Lung (tissue), 11 donors: ENCODE measurements at regions not wholly inside any gene's neighbourhood (a gene's known extent, or its start where the extent isn't known, plus 50 kb on each side); places are given as distances from the start of the nearest gene placed in this dataset.

Source experiments
- ATAC-seq: fragments of 200-7000 bp; cut with Tn5 transposase; one replicate; pipeline ENCODE4 v1.9.1; 2020; ENCODE audit warnings: moderate number of reproducible peaks; ENCODE audit not compliant: insufficient read depth, low FRiP score
- DNase-seq, 3 donors: peaks; one replicate each; pipeline ENCODE4 v3.0.0-alpha.2; 2013 to 2017
- H3K27ac ChIP-seq, 2 donors: one replicate each; pipeline ENCODE4 v1.5.1; 2013; ENCODE audit warnings: mild to moderate bottlenecking in 2 of 2, moderate library complexity in 2 of 2, control low read depth in 1 of 2, inconsistent platforms in 1 of 2, low read depth in 1 of 2, low read length in 1 of 2
- H3K27me3 ChIP-seq, 3 donors: one replicate each; pipeline ENCODE4 v1.5.1; 2013; ENCODE audit warnings: low read length in 2 of 3; ENCODE audit not compliant: control insufficient read depth in 3 of 3, insufficient read depth in 3 of 3
- H3K36me3 ChIP-seq, 4 donors: one replicate each; pipeline ENCODE4 v1.5.1; 2013; ENCODE audit warnings: low read length in 4 of 4, mild to moderate bottlenecking in 1 of 4, moderate library complexity in 1 of 4; ENCODE audit not compliant: control insufficient read depth in 4 of 4, insufficient read depth in 4 of 4
- H3K4me1 ChIP-seq, 5 donors: one replicate each; pipeline ENCODE4 v1.5.1; 2013; ENCODE audit warnings: low read length in 5 of 5, mild to moderate bottlenecking in 2 of 5, moderate library complexity in 1 of 5; ENCODE audit not compliant: control insufficient read depth in 5 of 5, insufficient read depth in 5 of 5
- H3K4me3 ChIP-seq: one replicate; pipeline ENCODE4 v1.5.1; 2013; ENCODE audit warnings: mild to moderate bottlenecking, control low read depth, moderate library complexity
- H3K9ac ChIP-seq, 2 donors: one replicate each; pipeline ENCODE4 v1.5.1; 2013; ENCODE audit warnings: low read length in 2 of 2, control low read depth in 1 of 2; ENCODE audit not compliant: insufficient read depth in 1 of 2
- H3K9me3 ChIP-seq, 4 donors: one replicate each; pipeline ENCODE4 v1.5.1; 2013; ENCODE audit warnings: low read length in 3 of 4, mild to moderate bottlenecking in 1 of 4, moderate library complexity in 1 of 4; ENCODE audit not compliant: control insufficient read depth in 4 of 4, insufficient read depth in 3 of 4
- WGBS, 2 donors: extraction: QIAGEN DNeasy Blood & Tissue Kit; methylation state at CpG; one replicate each; pipeline ENCODE4 v1.1.7; 2013; 5-methylcytosine and 5-hydroxymethylcytosine counted together
- TF ChIP-seq, protein P1 (sequence below): IDR thresholded peaks from 2 replicates; pipeline ENCODE4 v1.5.1; 2012; ENCODE audit warnings: mild to moderate bottlenecking; ENCODE audit errors: control extremely low read depth, extremely low read depth
- donor health status: control.
- donor health status: control.
- donor health status: Bipolar disorder and iron deficiency.
- donor health status: healthy.
- donor health status: DM: yes; HTN: yes; CAD: no.

DNA sequence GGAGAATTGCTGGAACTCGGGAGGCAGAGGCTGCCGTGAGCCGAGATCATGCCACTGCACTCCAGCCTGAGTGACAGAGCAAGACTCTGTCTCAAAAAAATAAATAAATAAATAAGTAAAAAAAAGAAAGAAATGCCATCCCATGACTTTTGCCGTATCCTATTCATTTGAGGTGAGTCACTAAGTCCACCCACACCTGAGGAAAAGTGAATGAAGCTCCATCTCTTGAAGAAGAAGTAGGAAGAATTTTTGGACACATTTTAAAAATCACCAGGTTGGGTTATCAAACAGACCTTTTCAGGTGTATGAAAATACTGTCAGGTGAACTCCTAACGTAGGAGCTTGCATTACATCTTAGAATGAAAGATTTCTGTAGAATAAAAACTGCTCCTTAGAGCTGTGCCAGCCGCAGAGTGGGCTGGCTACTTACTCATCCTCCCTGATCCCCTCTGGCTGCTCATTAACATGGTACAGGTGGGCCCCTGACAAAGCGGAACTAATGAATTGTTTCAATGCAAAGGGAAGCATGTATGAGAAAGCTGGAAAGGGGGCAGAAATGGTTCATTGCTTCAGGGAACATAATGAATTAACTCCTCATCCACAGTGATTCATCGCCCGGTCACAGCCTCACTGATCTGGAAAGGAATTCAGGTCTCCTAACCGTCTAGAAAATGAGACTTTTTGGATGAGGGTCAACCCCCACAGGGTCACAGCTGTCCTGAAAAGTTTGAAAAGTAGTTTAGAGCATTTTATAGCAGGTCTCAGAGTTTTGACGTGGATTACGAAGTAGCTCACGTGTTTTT is 191.4 kb downstream of the SPP2 start:
- H3K36me3 ChIP-seq: no peaks in the 10 kb centered on the region
- peaks cover 0 to 4% (median 0%) of the 10 kb centered on the region in 4 donors for H3K9me3 ChIP-seq
- peaks cover 0 to 4% (median 0%) of the 10 kb centered on the region in 5 donors for H3K4me1 ChIP-seq
- H3K9ac ChIP-seq: no peak overlapping the region
- TF ChIP-seq, protein P1, sequence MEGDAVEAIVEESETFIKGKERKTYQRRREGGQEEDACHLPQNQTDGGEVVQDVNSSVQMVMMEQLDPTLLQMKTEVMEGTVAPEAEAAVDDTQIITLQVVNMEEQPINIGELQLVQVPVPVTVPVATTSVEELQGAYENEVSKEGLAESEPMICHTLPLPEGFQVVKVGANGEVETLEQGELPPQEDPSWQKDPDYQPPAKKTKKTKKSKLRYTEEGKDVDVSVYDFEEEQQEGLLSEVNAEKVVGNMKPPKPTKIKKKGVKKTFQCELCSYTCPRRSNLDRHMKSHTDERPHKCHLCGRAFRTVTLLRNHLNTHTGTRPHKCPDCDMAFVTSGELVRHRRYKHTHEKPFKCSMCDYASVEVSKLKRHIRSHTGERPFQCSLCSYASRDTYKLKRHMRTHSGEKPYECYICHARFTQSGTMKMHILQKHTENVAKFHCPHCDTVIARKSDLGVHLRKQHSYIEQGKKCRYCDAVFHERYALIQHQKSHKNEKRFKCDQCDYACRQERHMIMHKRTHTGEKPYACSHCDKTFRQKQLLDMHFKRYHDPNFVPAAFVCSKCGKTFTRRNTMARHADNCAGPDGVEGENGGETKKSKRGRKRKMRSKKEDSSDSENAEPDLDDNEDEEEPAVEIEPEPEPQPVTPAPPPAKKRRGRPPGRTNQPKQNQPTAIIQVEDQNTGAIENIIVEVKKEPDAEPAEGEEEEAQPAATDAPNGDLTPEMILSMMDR: no peak
- no peaks in the 10 kb centered on the region for H3K27me3 ChIP-seq
- no peak overlapping the region for H3K4me3 ChIP-seq
- ATAC-seq: no peak
- 88% methylated on average over 13 of the region's 13 CpGs for WGBS, 2 donors
- no peak for DNase-seq
- H3K27ac ChIP-seq: no peak overlapping the region

DNA sequence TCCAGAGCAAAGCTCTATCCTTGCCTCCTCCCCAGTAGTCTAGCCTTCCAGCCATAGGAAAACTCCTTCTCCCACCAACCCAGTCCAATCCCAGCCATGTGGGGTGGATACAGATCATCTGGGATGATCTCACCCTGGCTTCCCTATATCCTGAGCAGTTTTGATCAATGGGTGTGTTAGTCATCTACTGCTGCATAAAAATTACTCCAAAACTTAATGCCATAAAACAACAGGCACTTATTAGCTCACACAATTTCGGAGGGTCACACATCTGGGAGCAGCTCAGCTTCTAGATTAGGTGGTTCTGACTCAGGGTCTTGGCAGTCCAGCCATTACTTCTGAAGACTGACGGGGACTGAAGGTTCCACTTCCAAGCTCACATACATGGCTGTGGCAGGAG is 190.4 kb downstream of the SPP2 start:
- DNase-seq (no peak), ATAC-seq (no peak)
- no peaks in the 10 kb centered on the region for H3K27me3 ChIP-seq
- no peak overlapping the region for H3K4me3 ChIP-seq
- 83 to 89% methylated on average over 2 of the region's 2 CpGs for WGBS, 2 donors
- TF ChIP-seq, protein P1: no peak
- H3K4me1 ChIP-seq: peaks cover 0 to 4% (median 0%) of the 10 kb centered on the region in 5 donors
- no peak overlapping the region for H3K27ac ChIP-seq
- no peaks in the 10 kb centered on the region for H3K36me3 ChIP-seq
- no peak overlapping the region for H3K9ac ChIP-seq
- peaks cover 0 to 4% (median 2%) of the 10 kb centered on the region in 4 donors for H3K9me3 ChIP-seq

DNA sequence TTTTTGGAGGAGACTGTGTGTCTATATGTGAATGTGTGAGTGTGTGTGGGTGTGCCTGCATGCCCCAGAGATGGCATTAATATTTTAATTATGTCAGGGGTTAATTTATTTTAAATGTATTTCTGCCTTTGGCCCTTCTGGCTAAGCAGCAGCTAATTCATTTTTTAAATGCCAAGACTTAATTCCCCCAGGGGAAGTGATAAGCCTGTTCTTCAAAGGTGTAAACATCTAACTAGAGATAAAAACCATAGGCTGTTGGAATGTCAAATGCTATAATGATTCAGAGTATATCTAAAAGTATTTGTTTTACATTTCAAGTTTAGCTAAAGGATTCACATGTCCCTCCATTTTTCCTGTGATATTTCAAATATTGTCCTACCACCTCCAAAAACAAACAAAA is 184.7 kb downstream of the SPP2 start:
- Histone ChIP-seq H3K9me3 (peaks cover 0 to 6% (median 3%) of the 10 kb centered on the region in 4 donors), H3K27me3 (no peaks in the 10 kb centered on the region), H3K9ac (no peak overlapping the region), H3K4me3 (no peak overlapping the region), H3K27ac (no peak overlapping the region), H3K4me1 (no peaks in the 10 kb centered on the region), H3K36me3 (no peaks in the 10 kb centered on the region)
- TF ChIP-seq, protein P1: no peak
- ATAC-seq (no peak), DNase-seq (no peak)
